AG04450 (cell line): ENCODE measurements at regions not wholly inside any gene's neighbourhood (a gene's known extent, or its start where the extent isn't known, plus 50 kb on each side); places are given as distances from the start of the nearest gene placed in this dataset.

Source experiments
- CTCF ChIA-PET: fragments of 300-600, 350-600 bp; formaldehyde crosslinking; extraction: SDS; loops from one replicate; lab custom pipeline; 2022; ENCODE audit warnings: antibody characterized with exemption, inconsistent platforms; lab: Charles Lee
- POLR2A ChIA-PET: fragments of 350-600 bp; formaldehyde crosslinking; extraction: SDS; loops from one replicate; lab custom pipeline; 2021; ENCODE audit warnings: antibody characterized with exemption, inconsistent platforms; lab: Yijun Ruan, JAX
- DNase-seq: peaks from one replicate; pipeline ENCODE4 v3.0.0-alpha.2; 2011; ENCODE audit warnings: low read depth, low spot score
- H3K27ac ChIP-seq: one replicate; pipeline ENCODE4 v1.5.1; 2012; ENCODE audit warnings: low read depth, low read length, control low read depth
- H3K27me3 ChIP-seq: one replicate; pipeline ENCODE4 v1.6.0; 2012; ENCODE audit warnings: low read length; ENCODE audit not compliant: control insufficient read depth, insufficient read depth
- H3K4me3 ChIP-seq: 2 replicates; pipeline ENCODE4 v1.5.1; 2011; ENCODE audit warnings: mild to moderate bottlenecking, low read depth, low read length, control low read depth
- H3K9me3 ChIP-seq: 2 replicates; pipeline ENCODE4 v1.5.1; 2012; ENCODE audit warnings: low read length; ENCODE audit not compliant: control insufficient read depth, insufficient read depth
- CTCF ChIP-seq: IDR thresholded peaks from 2 replicates; pipeline ENCODE4 v1.5.1; 2011; ENCODE audit warnings: low read depth, low read length, control low read depth, inconsistent platforms

GRCh38 chr2:191573216-191573615 lies 104.7 kb upstream of the NABP1 start:
- H3K27ac ChIP-seq = no peak overlapping the region
- POLR2A ChIA-PET = no interaction called here
- H3K4me3 ChIP-seq = no peak overlapping the region
- CTCF ChIA-PET = interaction anchor here (0.7 to 1.1 kb wide), 2 partner anchors 112 to 113 kb away, joined by 3 read pairs; no protein-coding TSS in a partner anchor
- no peaks in the 10 kb centered on the region for H3K27me3 ChIP-seq
- no peak for TF ChIP-seq CTCF
- H3K9me3 ChIP-seq = no peaks in the 10 kb centered on the region
- DNase-seq = no peak

DNA sequence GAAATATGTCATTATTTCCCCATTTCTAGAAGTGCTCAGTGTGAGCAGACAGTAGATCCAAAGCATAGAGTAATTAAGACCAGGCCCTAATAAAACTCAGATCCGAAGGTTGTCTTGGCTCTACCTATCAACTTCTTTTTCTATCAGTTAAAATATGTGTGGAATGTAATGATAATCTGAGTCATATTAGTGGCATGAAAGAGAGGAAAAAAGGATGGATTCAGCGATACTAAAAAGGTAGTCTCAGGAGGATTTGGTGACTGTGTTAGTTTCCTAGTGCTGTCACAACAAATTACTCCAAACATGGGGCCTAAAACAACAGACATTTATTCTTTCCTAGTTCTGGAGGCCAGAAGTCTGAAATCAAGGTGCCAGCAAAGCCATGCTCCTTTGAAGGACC lies 103.7 kb upstream of the NABP1 start:
- Histone ChIP-seq H3K9me3 (no peaks in the 10 kb centered on the region), H3K4me3 (no peak overlapping the region), H3K27me3 (no peaks in the 10 kb centered on the region), H3K27ac (no peak overlapping the region)
- POLR2A ChIA-PET = no interaction called here
- no peak for DNase-seq
- no peak for TF ChIP-seq CTCF
- CTCF ChIA-PET = interaction anchor here (1.1 kb wide), 1 partner anchor 111 kb away, joined by 3 read pairs; no protein-coding TSS in a partner anchor

GRCh38 chr2:191577605-191578004 lies 100.3 kb upstream of the NABP1 start:
- no peak for TF ChIP-seq CTCF
- H3K9me3 ChIP-seq = no peaks in the 10 kb centered on the region
- CTCF ChIA-PET = interaction anchor here (0.7 to 1.8 kb wide), 3 partner anchors 12 to 179 kb away, joined by 3 to 8 read pairs (median 4); no protein-coding TSS in a partner anchor
- no peak overlapping the region for H3K27ac ChIP-seq
- no peaks in the 10 kb centered on the region for H3K27me3 ChIP-seq
- no peak overlapping the region for H3K4me3 ChIP-seq
- POLR2A ChIA-PET = interaction anchor here (1.2 kb wide), 1 partner anchor 100 kb away, joined by 3 read pairs; the partner anchor contains the start of gene NABP1
- DNase-seq = no peak

DNA sequence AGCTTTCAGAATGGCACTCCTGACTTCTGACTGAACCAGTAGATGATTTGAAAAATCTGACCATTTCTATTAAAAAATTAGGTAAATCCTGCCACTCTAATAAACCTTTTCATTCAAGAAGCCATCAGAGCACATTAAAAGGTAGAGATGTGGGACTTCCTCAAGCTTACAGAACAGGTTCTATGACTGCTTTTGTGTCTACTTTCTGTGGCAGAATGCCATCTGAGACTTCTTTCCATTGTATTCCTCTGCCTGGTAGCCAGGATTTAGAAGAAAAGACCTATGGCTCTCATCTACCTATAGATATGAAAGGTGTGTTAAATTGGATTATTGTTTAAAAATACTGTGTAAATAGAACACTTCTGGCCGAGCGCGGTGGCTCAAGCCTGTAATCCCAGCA lies 99.9 kb upstream of the NABP1 start:
- no peak overlapping the region for H3K4me3 ChIP-seq
- TF ChIP-seq CTCF = no peak
- ChIA-PET CTCF (interaction anchor here (0.6 to 1.8 kb wide), 3 partner anchors 12 to 48 kb away, joined by 3 to 8 read pairs (median 3); no protein-coding TSS in a partner anchor), POLR2A (interaction anchor here (0.7 to 1.2 kb wide), 2 partner anchors 100 to 109 kb away, joined by 3 to 7 read pairs; partner anchors contain the start of gene NABP1)
- H3K9me3 ChIP-seq = no peaks in the 10 kb centered on the region
- no peak for DNase-seq
- H3K27me3 ChIP-seq = no peaks in the 10 kb centered on the region
- H3K27ac ChIP-seq = no peak overlapping the region

GRCh38 chr2:191580581-191580980 lies 97.4 kb upstream of the NABP1 start:
- TF ChIP-seq CTCF = no peak
- DNase-seq = no peak
- Histone ChIP-seq H3K27ac (no peak overlapping the region), H3K4me3 (no peak overlapping the region), H3K27me3 (no peaks in the 10 kb centered on the region), H3K9me3 (no peaks in the 10 kb centered on the region)
- POLR2A ChIA-PET = interaction anchor here (1.3 kb wide), 1 partner anchor 97 kb away, joined by 3 read pairs; the partner anchor contains the start of gene NABP1
- CTCF ChIA-PET = interaction anchor here (1.2 kb wide), 1 partner anchor 14 kb away, joined by 5 read pairs; no protein-coding TSS in a partner anchor
